NCI-H2107 (cell line): ENCODE measurements at regions not wholly inside any gene's neighbourhood (a gene's known extent, or its start where the extent isn't known, plus 50 kb on each side); places are given as distances from the start of the nearest gene placed in this dataset.
"Not testable (repeated sequence)": the region's sequence is repeated elsewhere in the genome, so short reads cannot be mapped to it uniquely, and the experiment has no call there.

ENCODE experiments used
- DNase-seq: peaks from one replicate; lab custom pipeline; 2025; lab: John Stamatoyannopoulos, UW

GRCh38 chr2:13601506-13601905 lies 884.8 kb downstream of the TRIB2 start:
- no peak for DNase-seq

- DNase-seq = no peak
Measured at GRCh38 chr2:13604951-13605661, 888.4 kb downstream of the TRIB2 start.

DNA sequence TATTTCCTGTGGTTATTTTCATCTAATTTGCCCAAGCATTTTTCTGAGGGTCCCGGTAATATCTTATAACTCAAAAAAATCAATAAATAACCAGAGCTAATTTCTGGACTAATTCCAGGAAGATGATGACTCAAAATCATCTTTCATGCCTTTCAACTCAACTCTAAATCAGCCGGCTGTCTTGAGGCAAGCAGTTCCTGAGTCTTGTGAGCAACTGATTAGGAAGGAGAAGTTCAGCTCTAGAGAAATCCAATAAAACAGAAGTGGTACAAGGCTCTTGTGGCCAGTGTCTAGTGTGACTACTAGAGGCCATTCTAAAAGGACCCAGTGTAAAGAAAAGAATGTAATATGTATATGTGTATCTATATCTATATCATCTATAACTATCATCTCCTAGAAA lies 890.4 kb downstream of the TRIB2 start:
- DNase-seq = no peak

DNA sequence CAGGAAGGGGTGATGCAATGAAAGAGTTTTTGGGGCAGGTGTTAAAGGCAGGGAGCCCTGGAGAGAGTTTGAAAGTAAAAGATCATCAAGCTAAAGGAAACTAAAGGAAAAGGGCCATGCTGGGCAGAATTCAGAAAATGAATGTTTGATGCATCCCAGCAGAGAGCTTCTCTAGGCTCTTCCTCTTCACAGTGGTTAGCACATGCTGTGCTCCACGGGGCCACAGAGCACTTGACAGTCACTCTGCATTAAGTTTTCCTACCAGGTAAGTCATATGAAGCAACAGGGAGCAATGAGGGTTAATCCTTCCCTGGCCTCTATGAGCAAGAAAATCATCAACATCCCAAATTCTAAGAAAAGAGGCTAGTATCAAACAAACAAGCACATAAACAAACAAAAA lies 895.2 kb downstream of the TRIB2 start:
- DNase-seq = no peak

DNA sequence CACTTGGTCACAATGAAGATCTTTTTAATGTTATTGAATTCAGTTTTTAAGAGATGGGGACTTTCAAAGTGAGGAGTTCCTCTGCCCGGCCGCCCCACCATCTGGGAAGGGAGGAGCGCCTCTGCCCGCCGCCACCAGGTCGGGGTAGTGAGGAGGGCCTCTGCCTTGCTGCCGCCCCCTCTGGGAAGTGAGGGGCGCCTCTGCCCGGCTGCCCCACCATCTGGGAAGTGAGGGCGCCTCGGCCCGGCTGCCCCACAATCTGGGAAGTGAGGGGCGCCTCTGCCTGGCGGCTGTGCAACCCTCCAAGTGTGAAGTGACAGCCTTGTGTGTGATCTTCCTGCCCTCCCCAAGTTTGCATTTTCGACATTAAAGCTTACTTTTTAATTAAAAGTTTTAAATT lies 899.3 kb downstream of the TRIB2 start:
- no peak for DNase-seq

- DNase-seq = no peak
Measured at GRCh38 chr2:13616616-13617015, 899.9 kb downstream of the TRIB2 start.

DNA sequence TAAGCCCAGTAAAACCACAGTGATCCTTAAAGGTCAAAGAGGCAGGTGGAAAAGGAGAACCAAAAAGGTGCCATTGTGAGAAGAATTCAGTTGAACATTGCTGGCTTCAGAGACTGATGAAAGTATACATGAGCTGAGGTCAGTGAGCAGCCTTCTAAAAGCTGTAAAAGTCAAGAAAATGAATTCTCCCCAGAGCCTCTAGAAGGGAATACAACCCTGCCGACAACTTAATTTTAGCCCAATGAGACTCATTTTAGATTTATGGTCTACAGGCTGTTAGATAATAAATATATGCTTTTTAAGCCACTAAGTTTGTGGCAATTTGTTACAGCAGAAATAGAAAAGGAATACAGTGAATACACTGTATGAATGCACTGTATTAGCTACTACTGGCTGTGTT lies 911.4 kb downstream of the TRIB2 start:
- DNase-seq = no peak

DNA sequence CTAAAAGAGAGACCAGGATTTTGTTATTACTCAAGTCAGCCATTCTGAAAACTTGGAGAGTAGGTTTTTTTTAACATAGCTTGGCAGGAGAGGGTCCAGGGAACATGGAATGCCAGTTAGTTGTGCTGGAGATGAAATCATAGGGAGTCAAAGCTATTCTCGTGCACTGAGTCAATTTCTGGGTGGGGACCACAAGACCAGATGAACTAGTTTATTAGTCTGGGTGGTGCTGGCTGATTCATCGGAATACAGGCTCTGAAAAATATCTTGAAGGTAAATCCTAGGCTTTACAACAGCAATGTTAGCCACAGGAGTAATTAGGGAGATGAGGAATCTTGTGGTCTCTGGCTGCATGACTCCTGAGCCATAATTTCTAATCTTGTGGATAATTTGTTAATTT lies 921.4 kb downstream of the TRIB2 start:
- DNase-seq = no peak

DNA sequence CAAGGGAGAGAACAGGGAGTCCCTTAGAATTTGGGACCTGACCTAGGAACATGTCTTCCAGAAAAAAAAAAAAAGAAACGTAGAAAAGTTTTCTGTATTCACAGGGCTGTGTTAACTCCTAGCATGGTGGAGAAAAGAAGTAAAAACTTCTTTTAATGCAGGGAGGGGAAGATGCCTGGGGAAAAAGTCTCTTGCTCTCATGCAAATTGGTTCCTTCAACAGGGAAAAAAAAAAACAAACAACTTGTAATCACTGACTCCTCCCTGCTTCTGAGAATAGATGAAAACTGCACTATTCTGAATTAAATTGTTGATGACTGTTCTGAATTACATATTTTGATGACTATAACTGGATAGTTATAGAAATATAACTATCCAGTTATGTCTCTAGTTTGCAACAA lies 933.2 kb downstream of the TRIB2 start:
- no peak for DNase-seq

DNA sequence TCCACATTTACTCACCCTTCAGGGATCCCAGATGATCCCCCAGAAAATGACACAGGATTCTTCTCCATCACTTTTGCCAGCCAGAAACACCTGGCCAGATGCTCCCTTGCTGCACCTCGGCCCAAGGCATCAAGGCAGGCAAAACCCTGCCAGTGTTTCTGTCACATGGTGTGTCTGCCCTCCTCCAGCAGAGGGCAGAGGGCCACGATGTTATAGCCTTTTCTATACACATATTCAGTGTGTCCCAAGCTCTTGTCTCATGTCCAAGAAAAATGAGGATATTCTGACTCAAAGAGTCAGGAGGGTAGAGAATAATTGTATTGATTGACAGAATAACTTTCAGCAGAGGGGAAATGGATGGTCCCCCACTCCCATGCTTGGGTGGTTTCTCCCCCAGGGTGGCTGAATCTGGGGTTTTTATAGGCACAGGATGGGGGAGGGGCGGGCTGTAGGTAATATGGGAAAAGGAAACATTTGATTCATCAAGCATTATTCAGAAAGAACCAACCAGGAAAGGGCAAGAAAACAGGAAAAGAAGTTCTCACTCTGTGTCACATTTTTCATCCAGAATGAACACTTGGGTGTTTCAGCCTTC lies 933.9 kb downstream of the TRIB2 start:
- no peak for DNase-seq

- no peak for DNase-seq
Measured at GRCh38 chr2:13651684-13652131, 935.0 kb downstream of the TRIB2 start.

DNA sequence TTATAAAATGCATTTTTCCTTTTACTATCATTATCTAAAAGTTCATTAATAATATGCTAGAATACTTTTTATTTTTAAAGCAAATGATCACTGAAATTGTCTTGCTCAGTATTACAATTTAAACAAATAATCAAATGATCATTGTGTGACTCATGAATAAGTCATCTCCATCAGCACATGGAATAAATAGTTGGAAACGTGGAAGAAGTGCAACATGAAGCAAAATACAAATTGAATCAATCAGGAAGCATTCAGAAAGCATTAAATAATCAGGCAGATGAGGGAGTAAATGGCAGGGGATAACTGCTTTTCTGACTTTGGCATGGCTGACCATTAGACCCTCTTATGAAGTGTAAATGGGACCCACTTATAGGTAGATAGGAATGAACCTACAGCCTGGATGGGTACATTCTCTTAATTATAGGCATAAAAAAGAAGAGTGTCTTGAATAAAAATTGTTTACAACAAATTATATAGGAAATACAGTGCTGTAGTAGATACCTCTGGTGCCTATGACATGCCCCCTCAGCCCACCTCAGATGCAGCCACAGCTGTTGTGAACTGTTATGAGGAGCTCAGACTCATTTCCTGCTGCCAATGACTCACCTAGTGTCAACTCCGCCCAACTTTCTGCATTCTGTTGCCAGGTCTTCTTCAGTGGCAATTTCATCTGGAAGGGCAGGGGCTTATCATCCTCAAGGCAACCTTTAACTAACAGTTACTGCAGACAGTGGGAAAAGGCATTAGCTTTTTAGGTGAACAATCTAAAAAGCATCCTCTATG lies 936.0 kb downstream of the TRIB2 start:
- DNase-seq = no peak

GRCh38 chr2:13654416-13654815 lies 937.7 kb downstream of the TRIB2 start:
- no peak for DNase-seq

DNA sequence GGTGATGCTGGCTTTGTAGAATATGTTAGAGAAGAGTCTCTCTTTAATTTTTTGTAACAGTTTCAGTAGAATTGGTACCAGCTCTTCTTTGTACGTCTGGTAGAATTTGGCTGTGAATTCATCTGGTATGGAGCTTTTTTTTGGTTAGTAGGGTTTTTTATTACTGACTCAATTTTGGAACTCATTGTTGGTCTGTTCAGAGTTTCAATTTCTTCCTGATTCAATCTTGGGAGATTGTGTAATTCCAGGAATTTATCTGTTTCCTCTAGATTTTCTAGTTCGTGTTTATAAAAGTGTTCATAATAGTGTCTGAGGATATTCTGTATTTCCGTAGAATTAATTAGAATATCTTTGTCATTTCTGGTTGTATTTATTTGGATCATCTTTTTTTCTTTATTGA lies 943.5 kb downstream of the TRIB2 start:
- DNase-seq = no peak

DNA sequence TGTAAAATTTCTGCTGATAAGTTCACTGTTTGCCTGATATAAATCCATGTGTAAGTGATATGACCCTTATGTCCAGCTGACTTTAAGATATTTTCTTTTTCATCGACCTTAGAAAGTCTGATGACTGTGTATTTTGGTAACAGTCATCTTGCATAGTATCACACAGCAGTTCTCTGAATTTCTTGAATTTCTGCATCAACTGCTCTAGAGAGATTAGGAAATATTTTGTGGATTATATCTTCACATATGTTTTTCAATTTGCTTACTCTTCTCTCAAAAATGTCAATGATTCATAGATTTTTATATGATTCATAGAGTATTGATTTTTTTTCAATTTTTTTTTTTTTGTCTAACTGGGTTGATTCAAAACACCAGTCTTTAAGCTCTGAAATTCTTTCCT lies 945.3 kb downstream of the TRIB2 start:
- DNase-seq = no peak

- no peak for DNase-seq
Measured at GRCh38 chr2:13666582-13667414, 950.1 kb downstream of the TRIB2 start.

- DNase-seq = no peak
Measured at GRCh38 chr2:13667415-13667757, 950.6 kb downstream of the TRIB2 start.

GRCh38 chr2:13669607-13670006 lies 952.9 kb downstream of the TRIB2 start:
- no peak for DNase-seq

DNA sequence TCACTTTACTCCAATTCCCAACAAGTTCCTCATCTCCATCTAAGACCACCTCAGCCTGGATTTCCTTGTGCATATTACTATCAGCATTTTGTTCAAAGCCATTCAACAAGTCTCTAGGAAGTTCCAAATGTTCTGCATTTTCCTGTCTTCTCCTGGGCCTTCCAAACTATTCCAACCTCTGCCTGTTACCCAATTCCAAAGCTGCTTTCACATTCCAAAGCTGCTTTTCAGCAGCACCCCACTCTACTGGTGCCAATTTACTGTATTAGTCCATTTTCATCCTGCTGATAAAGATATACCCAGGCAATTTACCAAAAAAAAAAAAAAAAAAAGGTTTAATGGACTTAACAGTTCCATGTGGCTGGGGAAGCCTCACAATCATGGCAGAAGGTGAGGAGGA lies 957.1 kb downstream of the TRIB2 start:
- not testable (repeated sequence) for DNase-seq

DNA sequence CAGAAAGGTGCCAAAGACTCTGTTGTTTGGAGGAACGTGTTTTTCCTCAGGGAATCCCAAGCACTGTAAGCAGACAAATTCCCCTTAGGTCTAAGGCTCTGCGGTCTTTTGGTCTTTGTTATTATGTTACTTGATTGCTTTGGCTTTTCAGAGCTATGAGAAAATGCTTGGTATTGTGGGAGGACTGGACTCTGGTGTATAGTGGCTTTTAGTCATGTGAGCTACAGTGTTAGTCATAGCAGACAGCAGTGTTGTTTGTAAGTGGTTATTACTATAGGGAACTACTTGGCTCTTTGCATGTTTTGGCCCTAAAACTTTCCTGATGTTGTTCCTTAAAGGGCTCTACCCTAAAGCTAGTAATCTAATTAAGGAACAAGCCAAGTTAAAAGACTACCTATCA lies 956.2 kb upstream of the LRATD1 start:
- no peak for DNase-seq

DNA sequence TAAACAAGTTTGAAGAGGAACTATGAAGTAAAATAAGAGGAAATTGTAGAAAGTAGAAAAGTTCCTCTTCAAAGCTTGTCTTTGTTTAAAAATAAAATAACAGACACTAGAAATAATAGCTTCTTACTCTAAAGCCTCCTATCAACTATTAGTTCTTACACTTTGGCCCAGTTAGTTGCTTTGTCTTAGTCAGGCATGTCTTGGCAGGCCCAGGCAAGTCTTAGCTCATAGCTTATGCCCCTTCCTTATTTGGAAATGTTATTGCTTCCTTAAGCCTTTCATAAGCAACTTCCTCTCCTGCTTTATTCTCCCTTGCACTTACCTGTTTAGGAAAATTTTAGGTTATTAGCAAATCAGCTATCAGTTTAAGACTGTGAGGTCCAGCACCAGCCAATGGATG lies 950.6 kb upstream of the LRATD1 start:
- DNase-seq = no peak

GRCh38 chr2:13682540-13683272 lies 949.8 kb upstream of the LRATD1 start:
- DNase-seq = no peak
